AG09319 (cell line): ENCODE measurements at regions not wholly inside any gene's neighbourhood (a gene's known extent, or its start where the extent isn't known, plus 50 kb on each side); places are given as distances from the start of the nearest gene placed in this dataset.

Source experiments
- DNase-seq: peaks from one replicate; pipeline ENCODE4 v3.0.0-alpha.2; 2010; ENCODE audit warnings: low read depth; ENCODE audit errors: extremely low read depth
- CTCF ChIP-seq: IDR thresholded peaks from 2 replicates; pipeline ENCODE4 v1.5.1; 2011; ENCODE audit warnings: low read depth, mild to moderate bottlenecking, inconsistent platforms, low read length, moderate library complexity

- TF ChIP-seq CTCF: no peak
- DNase-seq: no peak
These were observed 158.8 kb upstream of the SMIM21 start for GRCh38 chr18:75586130-75586889.

DNA sequence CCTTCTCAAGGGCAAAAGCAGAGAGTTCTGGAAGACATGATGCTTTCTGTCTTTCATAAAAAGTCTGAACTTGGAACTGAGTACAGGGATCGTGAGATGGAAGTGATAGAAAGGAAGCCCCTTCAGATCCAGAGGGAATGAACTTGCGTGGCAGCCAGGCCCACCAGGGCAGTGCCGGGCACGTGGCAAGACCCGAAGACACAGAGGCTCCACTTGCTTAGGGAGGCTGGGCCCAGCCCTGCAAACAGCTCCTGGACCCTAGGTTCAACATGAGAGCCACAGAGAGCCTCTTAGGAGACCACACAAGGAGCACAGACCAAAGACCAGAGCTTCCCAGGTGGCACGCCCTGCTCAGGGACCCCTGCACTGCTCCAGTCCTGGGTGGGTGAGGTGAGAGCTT is 155.4 kb upstream of the SMIM21 start:
- DNase-seq: no peak
- TF ChIP-seq CTCF: no peak

DNA sequence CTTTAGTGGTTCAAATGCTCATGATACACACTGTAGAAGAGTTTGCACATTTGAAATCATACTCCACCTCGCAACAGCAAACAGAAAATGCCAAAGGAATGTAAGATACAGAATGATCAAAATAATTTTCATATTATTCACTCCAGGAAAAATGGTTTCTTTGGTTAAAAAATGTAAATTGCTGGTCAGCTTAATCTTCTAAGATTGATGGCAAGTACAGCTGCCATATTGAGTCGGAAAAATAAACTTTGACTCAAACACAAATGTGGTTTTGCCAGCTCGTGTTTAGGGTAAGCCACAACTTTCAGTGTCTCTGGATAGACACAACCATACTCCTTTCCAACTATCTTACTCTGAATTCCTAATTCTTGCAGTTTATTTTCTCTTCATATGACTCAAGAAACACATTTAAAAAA is 154.9 kb upstream of the SMIM21 start:
- no peak for TF ChIP-seq CTCF
- DNase-seq: peak; percentile 27

- DNase-seq: no peak
- no peak for TF ChIP-seq CTCF
These were observed 154.0 kb upstream of the SMIM21 start for GRCh38 chr18:75581336-75582131.

DNA sequence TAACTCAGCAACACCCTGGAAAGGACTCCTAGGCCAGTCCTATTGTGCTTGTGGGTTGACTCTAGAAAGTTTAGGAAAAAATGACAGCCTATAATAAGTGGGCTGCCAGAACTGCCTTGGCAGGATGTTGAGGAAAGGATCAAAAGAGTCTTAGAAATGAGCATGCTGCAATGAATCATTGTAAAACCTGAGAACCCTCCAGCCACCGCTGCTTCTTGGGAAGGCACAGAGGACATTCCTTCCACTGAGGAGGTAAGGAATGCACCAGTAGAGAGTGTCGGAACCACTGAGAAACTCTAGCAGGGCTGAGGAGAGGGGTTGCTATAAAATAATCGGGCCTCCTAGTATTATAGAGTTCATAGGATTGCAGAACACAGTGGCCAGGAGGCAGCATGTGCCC is 146.7 kb upstream of the SMIM21 start:
- no peak for TF ChIP-seq CTCF
- no peak for DNase-seq

GRCh38 chr18:75563150-75563549 is 135.6 kb upstream of the SMIM21 start:
- no peak for TF ChIP-seq CTCF
- no peak for DNase-seq

DNA sequence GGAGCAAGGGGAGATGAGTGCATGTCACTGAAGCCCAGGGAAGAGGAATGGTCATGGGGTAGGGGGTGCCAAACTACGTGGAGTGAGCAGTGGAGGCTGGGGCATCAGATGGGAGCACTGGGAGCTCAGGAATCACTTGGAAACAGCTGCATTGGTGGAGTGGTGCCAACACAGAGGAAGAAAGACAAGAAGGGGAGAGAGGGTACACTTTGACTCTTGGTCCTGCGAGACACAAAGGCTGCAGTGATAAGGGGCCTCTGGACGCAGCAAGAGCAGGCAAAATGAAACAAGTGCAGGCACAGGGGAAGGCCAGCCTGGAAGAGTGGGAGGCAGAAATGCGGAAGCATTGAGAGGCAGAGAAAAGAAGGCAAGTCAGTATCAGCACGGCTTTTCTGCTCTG is 134.7 kb upstream of the SMIM21 start:
- DNase-seq: no peak
- no peak for TF ChIP-seq CTCF
